Ishikawa (cell line): ENCODE measurements at regions not wholly inside any gene's neighbourhood (a gene's known extent, or its start where the extent isn't known, plus 50 kb on each side); places are given as distances from the start of the nearest gene placed in this dataset.

ENCODE experiments used
- FOXM1 ChIP-seq: IDR thresholded peaks from 2 replicates; pipeline ENCODE4 v1.6.1; 2012; ENCODE audit warnings: low read depth, borderline replicate concordance
- REST ChIP-seq: IDR thresholded peaks from 2 replicates; pipeline ENCODE4 v1.6.1; 2012; ENCODE audit warnings: low read depth, mild to moderate bottlenecking

GRCh38 chr19:30882411-30883005 lies 466.7 kb downstream of the TSHZ3 start:
- no peak for TF ChIP-seq REST
- no peak for TF ChIP-seq FOXM1
